ENCODE measurements at regions not wholly inside any gene's neighbourhood (a gene's known extent, or its start where the extent isn't known, plus 50 kb on each side); places are given as distances from the start of the nearest gene placed in this dataset.

DNA sequence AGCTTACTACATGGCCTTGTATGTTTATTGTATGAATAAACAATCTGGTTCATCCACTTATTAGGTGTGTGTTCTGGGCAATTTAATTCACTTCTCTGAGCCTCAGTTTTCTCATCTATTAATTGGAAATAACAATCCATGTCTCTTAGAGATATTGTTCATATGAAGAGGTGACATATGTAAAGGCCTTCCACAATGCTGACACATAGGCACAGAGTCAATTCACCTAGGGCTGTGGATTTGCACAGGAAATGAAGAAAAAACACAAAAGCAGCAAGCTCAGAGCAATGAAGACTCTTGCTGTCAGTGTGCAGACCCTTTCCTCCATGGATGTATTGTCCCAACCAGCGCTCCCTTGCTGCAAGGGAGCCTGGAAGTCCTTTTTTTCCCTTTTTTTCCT, 195.2 kb upstream of the CAMK1G start:
- TF ChIP-seq, protein P1, sequence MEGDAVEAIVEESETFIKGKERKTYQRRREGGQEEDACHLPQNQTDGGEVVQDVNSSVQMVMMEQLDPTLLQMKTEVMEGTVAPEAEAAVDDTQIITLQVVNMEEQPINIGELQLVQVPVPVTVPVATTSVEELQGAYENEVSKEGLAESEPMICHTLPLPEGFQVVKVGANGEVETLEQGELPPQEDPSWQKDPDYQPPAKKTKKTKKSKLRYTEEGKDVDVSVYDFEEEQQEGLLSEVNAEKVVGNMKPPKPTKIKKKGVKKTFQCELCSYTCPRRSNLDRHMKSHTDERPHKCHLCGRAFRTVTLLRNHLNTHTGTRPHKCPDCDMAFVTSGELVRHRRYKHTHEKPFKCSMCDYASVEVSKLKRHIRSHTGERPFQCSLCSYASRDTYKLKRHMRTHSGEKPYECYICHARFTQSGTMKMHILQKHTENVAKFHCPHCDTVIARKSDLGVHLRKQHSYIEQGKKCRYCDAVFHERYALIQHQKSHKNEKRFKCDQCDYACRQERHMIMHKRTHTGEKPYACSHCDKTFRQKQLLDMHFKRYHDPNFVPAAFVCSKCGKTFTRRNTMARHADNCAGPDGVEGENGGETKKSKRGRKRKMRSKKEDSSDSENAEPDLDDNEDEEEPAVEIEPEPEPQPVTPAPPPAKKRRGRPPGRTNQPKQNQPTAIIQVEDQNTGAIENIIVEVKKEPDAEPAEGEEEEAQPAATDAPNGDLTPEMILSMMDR (IDR thresholded peaks at IDR 0.05; ENCODE audit: insufficient read depth, low read length, poor library complexity, severe bottlenecking): no peak
- no peak overlapping the region for H3K4me3 ChIP-seq (ENCODE audit: low read depth, low read length)
- no peak for DNase-seq (ENCODE audit: low read depth)
- no peaks in the 10 kb centered on the region for H3K27me3 ChIP-seq (ENCODE audit: control insufficient read depth, insufficient read depth, low read length)
- H3K36me3 ChIP-seq (ENCODE audit: control insufficient read depth, insufficient read depth, low read length): no peaks in the 10 kb centered on the region

DNA sequence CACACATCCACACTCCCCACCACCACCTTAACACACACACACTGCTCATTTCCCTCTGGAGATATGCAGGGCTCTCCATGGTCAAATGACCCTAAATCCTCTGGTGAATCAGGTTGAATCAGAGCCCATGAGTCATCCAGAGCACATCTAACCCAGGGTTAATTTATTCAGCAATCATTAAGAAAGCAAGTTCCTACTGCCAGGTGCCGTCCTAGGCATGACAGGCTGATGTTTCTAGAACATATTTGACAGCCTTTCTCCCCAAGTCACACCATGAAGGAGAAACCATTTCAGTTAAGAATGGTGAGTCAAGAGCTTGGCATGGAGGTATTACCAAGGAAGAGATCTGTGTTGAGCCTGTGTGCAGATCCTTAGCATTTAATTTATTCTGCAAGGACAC, 194.3 kb upstream of the CAMK1G start:
- TF ChIP-seq, protein P1 (IDR thresholded peaks at IDR 0.05; ENCODE audit: insufficient read depth, low read length, poor library complexity, severe bottlenecking): no peak
- Histone ChIP-seq H3K27me3 (ENCODE audit: control insufficient read depth, insufficient read depth, low read length) (no peaks in the 10 kb centered on the region), H3K36me3 (ENCODE audit: control insufficient read depth, insufficient read depth, low read length) (no peaks in the 10 kb centered on the region), H3K4me3 (ENCODE audit: low read depth, low read length) (no peak overlapping the region)
- DNase-seq (ENCODE audit: low read depth): peak; percentile 99

DNA sequence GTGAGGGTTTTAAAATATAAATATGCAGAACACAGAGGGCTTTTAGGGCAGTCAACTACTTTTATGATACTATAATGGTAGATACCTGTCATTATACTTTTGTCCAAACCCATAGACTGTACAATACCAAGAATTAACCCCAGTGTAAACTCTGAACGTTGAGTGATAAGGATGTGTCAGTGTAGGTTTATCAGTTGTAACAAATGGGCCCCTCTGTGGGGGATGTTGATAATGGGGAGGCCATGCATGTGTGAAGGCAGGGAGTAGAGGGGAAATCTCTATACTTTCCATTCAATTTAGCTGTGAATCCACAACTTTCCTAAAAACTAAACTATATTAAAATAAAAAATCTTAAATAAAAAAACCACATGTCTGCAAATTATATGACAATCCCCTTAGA, 193.5 kb upstream of the CAMK1G start:
- Histone ChIP-seq H3K36me3 (ENCODE audit: control insufficient read depth, insufficient read depth, low read length) (no peaks in the 10 kb centered on the region), H3K4me3 (ENCODE audit: low read depth, low read length) (no peak overlapping the region), H3K27me3 (ENCODE audit: control insufficient read depth, insufficient read depth, low read length) (no peaks in the 10 kb centered on the region)
- TF ChIP-seq, protein P1 (IDR thresholded peaks at IDR 0.05; ENCODE audit: insufficient read depth, low read length, poor library complexity, severe bottlenecking): no peak
- DNase-seq (ENCODE audit: low read depth): no peak

DNA sequence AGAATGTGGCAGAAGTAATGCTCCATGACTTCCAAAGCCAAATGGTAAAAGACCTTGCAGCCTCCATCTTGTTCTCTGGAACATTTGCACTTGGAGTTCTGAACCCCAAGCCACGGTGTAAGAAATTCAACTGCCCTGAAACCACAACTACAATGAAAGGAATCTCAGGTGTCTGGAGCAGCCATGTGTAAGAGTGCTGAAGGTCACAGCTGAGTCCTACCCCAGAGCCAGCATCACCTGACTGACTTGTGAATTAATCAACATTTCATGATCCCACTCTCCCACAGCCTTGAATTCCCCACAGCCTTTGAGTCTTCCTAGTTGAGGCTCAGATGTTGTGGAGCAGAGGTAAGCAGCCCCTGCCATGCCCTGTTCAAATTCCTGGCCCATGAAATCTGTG, 192.8 kb upstream of the CAMK1G start:
- H3K4me3 ChIP-seq (ENCODE audit: low read depth, low read length): no peak overlapping the region
- DNase-seq (ENCODE audit: low read depth): no peak

DNA sequence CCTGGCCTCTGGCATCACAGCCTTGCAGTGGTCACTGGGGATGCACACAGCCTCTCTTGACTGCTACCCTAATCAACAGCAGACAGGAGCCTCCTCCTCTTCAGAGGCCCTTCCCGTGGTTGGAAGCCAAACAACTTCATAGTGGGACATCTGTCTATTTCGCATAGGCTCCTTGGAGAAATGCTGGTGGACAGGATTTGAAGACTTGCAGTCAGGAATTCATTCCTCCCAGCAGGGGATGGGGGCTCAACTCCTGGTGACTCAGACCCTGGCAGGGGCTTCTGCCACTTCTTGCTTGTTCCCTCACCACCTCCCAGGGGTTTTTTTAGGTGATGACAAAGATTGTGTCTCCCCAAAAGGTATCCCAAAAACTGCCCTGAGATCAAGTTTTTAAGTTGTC, 191.7 kb upstream of the CAMK1G start:
- TF ChIP-seq, protein P1 (IDR thresholded peaks at IDR 0.05; ENCODE audit: insufficient read depth, low read length, poor library complexity, severe bottlenecking): no peak
- DNase-seq (ENCODE audit: low read depth): no peak
- Histone ChIP-seq H3K27me3 (ENCODE audit: control insufficient read depth, insufficient read depth, low read length) (no peaks in the 10 kb centered on the region), H3K36me3 (ENCODE audit: control insufficient read depth, insufficient read depth, low read length) (no peaks in the 10 kb centered on the region), H3K4me3 (ENCODE audit: low read depth, low read length) (no peak overlapping the region)

More for the DNA sequence above, 192.8 kb upstream of the CAMK1G start:
- H3K36me3 ChIP-seq (ENCODE audit: control insufficient read depth, insufficient read depth, low read length): no peaks in the 10 kb centered on the region
- no peaks in the 10 kb centered on the region for H3K27me3 ChIP-seq (ENCODE audit: control insufficient read depth, insufficient read depth, low read length)
- TF ChIP-seq, protein P1 (IDR thresholded peaks at IDR 0.05; ENCODE audit: insufficient read depth, low read length, poor library complexity, severe bottlenecking): no peak

DNA sequence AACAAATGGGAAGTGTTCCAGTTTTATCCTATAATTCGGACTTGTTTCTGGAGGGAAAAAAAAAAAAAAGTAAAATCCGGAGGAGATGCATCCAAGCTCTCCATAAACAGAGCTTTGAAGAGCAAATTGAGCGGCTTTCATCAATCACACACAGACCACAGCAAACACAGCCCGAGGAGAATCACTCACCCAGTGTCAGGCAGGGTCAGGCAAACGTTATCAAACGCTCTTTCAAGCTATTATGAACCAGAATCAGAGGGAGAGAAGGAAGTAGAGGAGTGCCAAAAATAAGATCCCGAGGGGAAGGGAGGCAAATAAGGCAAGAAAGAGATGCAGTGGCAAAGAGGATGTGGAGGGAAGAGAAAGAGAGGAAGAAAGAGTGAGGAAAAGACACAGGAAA, 188.3 kb upstream of the CAMK1G start:
- Histone ChIP-seq H3K4me3 (ENCODE audit: low read depth, low read length) (no peak overlapping the region), H3K36me3 (ENCODE audit: control insufficient read depth, insufficient read depth, low read length) (no peaks in the 10 kb centered on the region), H3K27me3 (ENCODE audit: control insufficient read depth, insufficient read depth, low read length) (no peaks in the 10 kb centered on the region)
- TF ChIP-seq, protein P1 (IDR thresholded peaks at IDR 0.05; ENCODE audit: insufficient read depth, low read length, poor library complexity, severe bottlenecking): no peak
- no peak for DNase-seq (ENCODE audit: low read depth)
